ENCODE measurements at regions not wholly inside any gene's neighbourhood (a gene's known extent, or its start where the extent isn't known, plus 50 kb on each side); places are given as distances from the start of the nearest gene placed in this dataset.

GRCh38 chr12:28950049-28950448, 199.0 kb upstream of the FAR2 start:
- TF ChIP-seq POLR2AphosphoS5 (IDR thresholded peaks at IDR 0.05; ENCODE audit: low read depth, low read length): no peak
- DNase-seq (ENCODE audit: insufficient read length): no peak
- no peak for FAIRE-seq

- FAIRE-seq (no peak), DNase-seq (ENCODE audit: insufficient read length) (no peak)
- TF ChIP-seq POLR2AphosphoS5 (IDR thresholded peaks at IDR 0.05; ENCODE audit: low read depth, low read length) (no peak), TAF1 (IDR thresholded peaks at IDR 0.05; ENCODE audit: borderline replicate concordance, low read depth, low read length) (no peak), POLR2A (IDR thresholded peaks at IDR 0.05; ENCODE audit: low read depth, low read length) (no peak)
Observed at GRCh38 chr12:28951935-28952334, 197.1 kb upstream of the FAR2 start.

- no peak for FAIRE-seq
- no peak for DNase-seq (ENCODE audit: insufficient read length)
- TF ChIP-seq POLR2AphosphoS5 (IDR thresholded peaks at IDR 0.05; ENCODE audit: low read depth, low read length): no peak
Observed at GRCh38 chr12:28954333-28954732, 194.7 kb upstream of the FAR2 start.

- TF ChIP-seq POLR2AphosphoS5 (IDR thresholded peaks at IDR 0.05; ENCODE audit: low read depth, low read length) (no peak), TAF1 (IDR thresholded peaks at IDR 0.05; ENCODE audit: borderline replicate concordance, low read depth, low read length) (no peak)
- FAIRE-seq (no peak), DNase-seq (ENCODE audit: insufficient read length) (no peak)
Observed at GRCh38 chr12:28955491-28955890, 193.6 kb upstream of the FAR2 start.

- no peak for FAIRE-seq
- DNase-seq (ENCODE audit: insufficient read length): no peak
Observed at GRCh38 chr12:28955931-28956330, 193.1 kb upstream of the FAR2 start.

GRCh38 chr12:28958553-28959195, 190.4 kb upstream of the FAR2 start:
- DNase-seq (ENCODE audit: insufficient read length) (no peak), FAIRE-seq (no peak)
- TF ChIP-seq TAF1 (IDR thresholded peaks at IDR 0.05; ENCODE audit: borderline replicate concordance, low read depth, low read length): no peak
- TF ChIP-seq POLR2A (IDR thresholded peaks at IDR 0.05; ENCODE audit: low read depth, low read length): no peak
- no peak for TF ChIP-seq POLR2AphosphoS5 (IDR thresholded peaks at IDR 0.05; ENCODE audit: low read depth, low read length)

More at GRCh38 chr12:28955931-28956330, 193.1 kb upstream of the FAR2 start:
- TF ChIP-seq TAF1 (IDR thresholded peaks at IDR 0.05; ENCODE audit: borderline replicate concordance, low read depth, low read length) (no peak), POLR2AphosphoS5 (IDR thresholded peaks at IDR 0.05; ENCODE audit: low read depth, low read length) (no peak), POLR2A (IDR thresholded peaks at IDR 0.05; ENCODE audit: low read depth, low read length) (no peak)

GRCh38 chr12:28961948-28962384, 187.1 kb upstream of the FAR2 start:
- no peak for FAIRE-seq
- DNase-seq (ENCODE audit: insufficient read length): no peak
- TF ChIP-seq TAF1 (IDR thresholded peaks at IDR 0.05; ENCODE audit: borderline replicate concordance, low read depth, low read length) (no peak), POLR2A (IDR thresholded peaks at IDR 0.05; ENCODE audit: low read depth, low read length) (no peak), POLR2AphosphoS5 (IDR thresholded peaks at IDR 0.05; ENCODE audit: low read depth, low read length) (no peak)

GRCh38 chr12:28963554-28963953, 185.5 kb upstream of the FAR2 start:
- no peak for DNase-seq (ENCODE audit: insufficient read length)
- TF ChIP-seq POLR2A (IDR thresholded peaks at IDR 0.05; ENCODE audit: low read depth, low read length) (no peak), POLR2AphosphoS5 (IDR thresholded peaks at IDR 0.05; ENCODE audit: low read depth, low read length) (no peak), TAF1 (IDR thresholded peaks at IDR 0.05; ENCODE audit: borderline replicate concordance, low read depth, low read length) (no peak)
- no peak for FAIRE-seq

- TF ChIP-seq TAF1 (IDR thresholded peaks at IDR 0.05; ENCODE audit: borderline replicate concordance, low read depth, low read length) (no peak), POLR2AphosphoS5 (IDR thresholded peaks at IDR 0.05; ENCODE audit: low read depth, low read length) (no peak), POLR2A (IDR thresholded peaks at IDR 0.05; ENCODE audit: low read depth, low read length) (no peak)
Observed at GRCh38 chr12:28966046-28966780, 182.9 kb upstream of the FAR2 start.

GRCh38 chr12:28967426-28967825, 181.7 kb upstream of the FAR2 start:
- FAIRE-seq: no peak
- no peak for DNase-seq (ENCODE audit: insufficient read length)
- TF ChIP-seq POLR2AphosphoS5 (IDR thresholded peaks at IDR 0.05; ENCODE audit: low read depth, low read length) (no peak), TAF1 (IDR thresholded peaks at IDR 0.05; ENCODE audit: borderline replicate concordance, low read depth, low read length) (no peak), POLR2A (IDR thresholded peaks at IDR 0.05; ENCODE audit: low read depth, low read length) (no peak)

More at GRCh38 chr12:28966046-28966780, 182.9 kb upstream of the FAR2 start:
- FAIRE-seq (no peak), DNase-seq (ENCODE audit: insufficient read length) (no peak)

GRCh38 chr12:28973491-28973890, 175.6 kb upstream of the FAR2 start:
- TF ChIP-seq TAF1 (IDR thresholded peaks at IDR 0.05; ENCODE audit: borderline replicate concordance, low read depth, low read length): no peak
- TF ChIP-seq POLR2A (IDR thresholded peaks at IDR 0.05; ENCODE audit: low read depth, low read length): no peak
- TF ChIP-seq POLR2AphosphoS5 (IDR thresholded peaks at IDR 0.05; ENCODE audit: low read depth, low read length): no peak
- FAIRE-seq (no peak), DNase-seq (ENCODE audit: insufficient read length) (no peak)

- TF ChIP-seq POLR2A (IDR thresholded peaks at IDR 0.05; ENCODE audit: low read depth, low read length): no peak
- TF ChIP-seq POLR2AphosphoS5 (IDR thresholded peaks at IDR 0.05; ENCODE audit: low read depth, low read length): no peak
- TF ChIP-seq TAF1 (IDR thresholded peaks at IDR 0.05; ENCODE audit: borderline replicate concordance, low read depth, low read length): no peak
- no peak for FAIRE-seq
- no peak for DNase-seq (ENCODE audit: insufficient read length)
Observed at GRCh38 chr12:28974166-28974565, 174.9 kb upstream of the FAR2 start.
